CD4-positive, alpha-beta T cell (primary cell): ENCODE measurements at regions not wholly inside any gene's neighbourhood (a gene's known extent, or its start where the extent isn't known, plus 50 kb on each side); places are given as distances from the start of the nearest gene placed in this dataset.

Experiments
- ATAC-seq: fragments of 200-7000 bp; cut with Tn5 transposase; one replicate; pipeline ENCODE4 v1.10.0; 2022; ENCODE audit warnings: mild to moderate bottlenecking; ENCODE audit not compliant: poor library complexity
- CTCF ChIA-PET: fragments of 350-600 bp; sonication (Branson Sonifier 250); formaldehyde crosslinking; loops from one replicate; lab custom pipeline; 2021; ENCODE audit warnings: antibody characterized with exemption, inconsistent platforms; lab: Charles Lee
- POLR2A ChIA-PET: fragments of 350-600 bp; sonication (Branson Sonifier 250); formaldehyde crosslinking; loops from one replicate; lab custom pipeline; 2021; ENCODE audit warnings: antibody characterized with exemption, inconsistent platforms; lab: Charles Lee
- DNase-seq, 14 experiments: peaks; one replicate each; pipeline ENCODE4 v3.0.0-alpha.2; 2013 to 2020; ENCODE audit warnings: mixed read lengths in 2 of 14
- H3K27ac ChIP-seq, 2 donors: one replicate each; pipeline versions ENCODE4 v1.5.1 to v1.7.0; 2013; ENCODE audit warnings: low read length in 2 of 2, low read depth in 1 of 2, mild to moderate bottlenecking in 1 of 2
- H3K27me3 ChIP-seq, 2 experiments: 1 replicate in 1 of 2; 2 replicates in 1 of 2; pipeline versions ENCODE4 v1.6.1 to v1.7.0; 2013; ENCODE audit warnings: low read length in 2 of 2, control low read depth in 1 of 2, mild to moderate bottlenecking in 1 of 2, moderate library complexity in 1 of 2; ENCODE audit not compliant: insufficient read depth in 2 of 2, control insufficient read depth in 1 of 2
- H3K36me3 ChIP-seq: one replicate; pipeline ENCODE4 v1.6.1; 2013; ENCODE audit warnings: low read length, control low read depth; ENCODE audit not compliant: insufficient read depth
- H3K4me1 ChIP-seq: one replicate; pipeline ENCODE4 v1.6.1; 2013; ENCODE audit warnings: low read length, control low read depth; ENCODE audit not compliant: insufficient read depth
- H3K4me3 ChIP-seq: one replicate; pipeline ENCODE4 v1.5.1; 2013; ENCODE audit warnings: mild to moderate bottlenecking, low read length, moderate library complexity
- H3K9me3 ChIP-seq, 2 experiments: 1 replicate in 1 of 2; 2 replicates in 1 of 2; pipeline versions ENCODE4 v1.6.1 to v1.7.0; 2013; ENCODE audit warnings: low read length in 2 of 2, mild to moderate bottlenecking in 2 of 2, control low read depth in 1 of 2, moderate library complexity in 1 of 2; ENCODE audit not compliant: control insufficient read depth in 1 of 2, insufficient read depth in 1 of 2
- H3K27ac Mint-ChIP-seq: one replicate; pipeline ENCODE4 v1.8.0; 2020; ENCODE audit warnings: mixed read lengths
- H3K27me3 Mint-ChIP-seq: one replicate; pipeline ENCODE4 v1.8.0; 2021; ENCODE audit warnings: mixed read lengths
- H3K36me3 Mint-ChIP-seq: one replicate; pipeline ENCODE4 v1.8.0; 2021; ENCODE audit warnings: low read depth, mixed read lengths
- H3K4me1 Mint-ChIP-seq: one replicate; pipeline ENCODE4 v1.8.0; 2021; ENCODE audit warnings: low read depth, mixed read lengths
- H3K4me3 Mint-ChIP-seq: one replicate; pipeline ENCODE4 v1.8.0; 2020; ENCODE audit warnings: mild to moderate bottlenecking, mixed read lengths
- H3K9me3 Mint-ChIP-seq: one replicate; pipeline ENCODE4 v1.8.0; 2020; ENCODE audit warnings: mixed read lengths
- intact Hi-C, 2 experiments: fragments of 100-400 bp; cut with DNase I in 1 of 2; cut with micrococcal nuclease in 1 of 2; formaldehyde crosslinking; loops; one replicate each; pipeline versions ENCODE4 v1.15.1 to v1.9.0; 2023 to 2025; cut with DNase I, micrococcal nuclease
- TF ChIP-seq, protein P1 (sequence below): fragments of 200-600 bp; IDR thresholded peaks from one replicate; pipeline ENCODE4 v1.8.0; 2022; ENCODE audit warnings: antibody characterized with exemption, mild to moderate bottlenecking

DNA sequence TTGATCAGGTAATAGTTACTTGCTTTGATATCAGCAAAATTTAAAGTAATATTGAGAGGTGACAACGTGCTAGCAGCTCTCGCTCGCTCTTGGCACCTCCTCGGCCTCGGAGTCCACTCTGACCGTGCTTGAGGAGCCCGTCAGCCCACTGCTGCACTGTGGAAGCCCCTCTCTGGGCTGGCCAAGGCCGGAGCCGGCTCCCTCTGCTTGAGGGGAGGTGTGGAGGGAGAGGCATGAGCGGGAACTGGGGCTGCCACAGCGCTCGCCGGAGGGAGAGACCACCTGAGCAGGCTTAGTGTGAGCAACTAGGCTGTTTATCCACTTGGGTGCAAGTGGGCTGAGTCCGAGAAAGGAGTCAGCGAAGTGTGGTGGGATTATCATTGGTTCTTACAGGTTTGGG lies 455.7 kb upstream of the PCDH7 start:
- H3K4me1 Mint-ChIP-seq: no peaks in the 10 kb centered on the region
- TF ChIP-seq, protein P1, sequence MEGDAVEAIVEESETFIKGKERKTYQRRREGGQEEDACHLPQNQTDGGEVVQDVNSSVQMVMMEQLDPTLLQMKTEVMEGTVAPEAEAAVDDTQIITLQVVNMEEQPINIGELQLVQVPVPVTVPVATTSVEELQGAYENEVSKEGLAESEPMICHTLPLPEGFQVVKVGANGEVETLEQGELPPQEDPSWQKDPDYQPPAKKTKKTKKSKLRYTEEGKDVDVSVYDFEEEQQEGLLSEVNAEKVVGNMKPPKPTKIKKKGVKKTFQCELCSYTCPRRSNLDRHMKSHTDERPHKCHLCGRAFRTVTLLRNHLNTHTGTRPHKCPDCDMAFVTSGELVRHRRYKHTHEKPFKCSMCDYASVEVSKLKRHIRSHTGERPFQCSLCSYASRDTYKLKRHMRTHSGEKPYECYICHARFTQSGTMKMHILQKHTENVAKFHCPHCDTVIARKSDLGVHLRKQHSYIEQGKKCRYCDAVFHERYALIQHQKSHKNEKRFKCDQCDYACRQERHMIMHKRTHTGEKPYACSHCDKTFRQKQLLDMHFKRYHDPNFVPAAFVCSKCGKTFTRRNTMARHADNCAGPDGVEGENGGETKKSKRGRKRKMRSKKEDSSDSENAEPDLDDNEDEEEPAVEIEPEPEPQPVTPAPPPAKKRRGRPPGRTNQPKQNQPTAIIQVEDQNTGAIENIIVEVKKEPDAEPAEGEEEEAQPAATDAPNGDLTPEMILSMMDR: no peak
- H3K4me1 ChIP-seq: no peaks in the 10 kb centered on the region
- H3K4me3 ChIP-seq: no peak overlapping the region
- no peak overlapping the region for H3K4me3 Mint-ChIP-seq
- no peaks in the 10 kb centered on the region for H3K27me3 ChIP-seq
- H3K36me3 ChIP-seq: no peaks in the 10 kb centered on the region
- ATAC-seq (no peak), DNase-seq (no peak)
- H3K27ac Mint-ChIP-seq: no peak overlapping the region
- peaks cover 0 to 6% of the 10 kb centered on the region in 2 experiments for H3K9me3 ChIP-seq
- H3K27ac ChIP-seq: no peak overlapping the region
- no peaks in the 10 kb centered on the region for H3K27me3 Mint-ChIP-seq
- intact Hi-C loops: no loop called here
- H3K9me3 Mint-ChIP-seq: peaks cover 4% of the 10 kb centered on the region
- H3K36me3 Mint-ChIP-seq: no peaks in the 10 kb centered on the region
- POLR2A ChIA-PET: no interaction called here
- CTCF ChIA-PET: no interaction called here

DNA sequence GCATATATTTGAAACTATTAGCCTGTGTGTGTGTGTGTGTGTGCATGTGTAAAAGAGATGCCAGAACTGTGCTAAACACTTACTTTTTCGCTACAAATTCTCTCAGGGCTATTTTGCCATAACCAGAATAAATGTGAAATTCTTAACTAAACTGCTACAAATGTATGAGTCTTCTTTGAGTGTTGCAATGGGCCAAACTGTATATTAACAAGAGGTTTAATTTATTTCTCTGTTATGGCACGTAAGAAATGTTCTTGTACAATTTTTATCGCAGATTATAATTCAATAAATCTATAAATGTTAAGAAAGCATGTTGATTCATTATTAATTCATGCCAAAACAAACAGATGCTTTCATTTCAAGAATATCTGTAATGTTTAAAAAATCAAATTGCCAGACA lies 454.5 kb upstream of the PCDH7 start:
- DNase-seq: no peak
- H3K27ac Mint-ChIP-seq: no peak overlapping the region
- H3K9me3 Mint-ChIP-seq: peaks cover 9% of the 10 kb centered on the region
- no peaks in the 10 kb centered on the region for H3K27me3 Mint-ChIP-seq
- intact Hi-C loops: no loop called here
- TF ChIP-seq, protein P1: no peak
- no peak overlapping the region for H3K4me3 Mint-ChIP-seq
- no peaks in the 10 kb centered on the region for H3K36me3 ChIP-seq
- H3K9me3 ChIP-seq: peaks cover 0 to 6% of the 10 kb centered on the region in 2 experiments
- ChIA-PET POLR2A (no interaction called here), CTCF (no interaction called here)
- no peaks in the 10 kb centered on the region for H3K4me1 Mint-ChIP-seq
- no peak for ATAC-seq
- H3K4me3 ChIP-seq: no peak overlapping the region
- H3K36me3 Mint-ChIP-seq: no peaks in the 10 kb centered on the region
- H3K4me1 ChIP-seq: no peaks in the 10 kb centered on the region
- H3K27ac ChIP-seq: no peak overlapping the region
- H3K27me3 ChIP-seq: no peaks in the 10 kb centered on the region

DNA sequence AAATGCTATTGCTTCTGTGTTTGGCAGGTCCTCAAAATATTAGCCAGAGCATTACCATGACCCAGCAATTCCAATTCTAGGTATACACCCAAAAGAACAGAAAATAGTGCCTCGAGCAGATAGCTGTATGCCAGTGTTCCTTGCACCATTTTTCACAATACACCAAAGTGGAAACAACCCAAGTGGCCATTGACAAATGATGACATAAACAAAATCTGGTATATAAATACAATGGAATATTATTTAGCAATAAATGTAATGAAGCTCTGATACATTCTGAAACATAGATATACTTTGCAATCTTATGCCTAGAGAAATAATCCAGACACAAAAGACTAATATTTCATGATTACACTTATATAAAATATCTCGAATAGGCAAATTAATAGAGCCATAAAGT lies 451.8 kb upstream of the PCDH7 start:
- ATAC-seq (no peak), DNase-seq (no peak)
- intact Hi-C loops: no loop called here

More for the DNA sequence above, 451.8 kb upstream of the PCDH7 start:
- peaks cover 0 to 10% of the 10 kb centered on the region in 2 experiments for H3K9me3 ChIP-seq
- no peaks in the 10 kb centered on the region for H3K27me3 ChIP-seq
- TF ChIP-seq, protein P1: no peak
- Mint-ChIP-seq H3K27me3 (no peaks in the 10 kb centered on the region), H3K36me3 (no peaks in the 10 kb centered on the region), H3K4me3 (no peak overlapping the region), H3K9me3 (peaks cover 9% of the 10 kb centered on the region), H3K27ac (no peak overlapping the region), H3K4me1 (no peaks in the 10 kb centered on the region)
- CTCF ChIA-PET: no interaction called here
- POLR2A ChIA-PET: no interaction called here
- H3K4me1 ChIP-seq: no peaks in the 10 kb centered on the region
- H3K27ac ChIP-seq: no peak overlapping the region
- H3K36me3 ChIP-seq: no peaks in the 10 kb centered on the region
- H3K4me3 ChIP-seq: no peak overlapping the region
